Parathyroid adenoma (tissue), 2 donors: ENCODE measurements at regions not wholly inside any gene's neighbourhood (a gene's known extent, or its start where the extent isn't known, plus 50 kb on each side); places are given as distances from the start of the nearest gene placed in this dataset.

Experiments used
- H2AFZ ChIP-seq: fragments of 300-600 bp; sonication (generic); one replicate; pipeline ENCODE4 v1.7.0; 2017; ENCODE audit warnings: antibody characterized with exemption, mild to moderate bottlenecking
- H3K27ac ChIP-seq: fragments of 300-600 bp; sonication (generic); one replicate; pipeline ENCODE4 v1.7.0; 2017
- H3K27me3 ChIP-seq: fragments of 300-600 bp; sonication (generic); one replicate; pipeline ENCODE4 v1.7.0; 2017; ENCODE audit warnings: low read length; ENCODE audit not compliant: control insufficient read depth, insufficient read depth
- H3K36me3 ChIP-seq: fragments of 300-600 bp; sonication (generic); one replicate; pipeline ENCODE4 v1.7.0; 2017; ENCODE audit warnings: low read length; ENCODE audit not compliant: control insufficient read depth, insufficient read depth
- H3K4me1 ChIP-seq: fragments of 300-600 bp; sonication (generic); one replicate; pipeline ENCODE4 v1.7.0; 2017; ENCODE audit warnings: control low read depth
- H3K4me2 ChIP-seq: fragments of 300-600 bp; sonication (generic); one replicate; pipeline ENCODE4 v1.7.0; 2017; ENCODE audit warnings: low read length
- H3K4me3 ChIP-seq: fragments of 300-600 bp; sonication (generic); one replicate; pipeline ENCODE4 v1.7.0; 2017; ENCODE audit warnings: low read depth, low read length
- H3K79me2 ChIP-seq: fragments of 300-600 bp; sonication (generic); one replicate; pipeline ENCODE4 v1.7.0; 2017; ENCODE audit warnings: control low read depth
- H3K9ac ChIP-seq: fragments of 300-600 bp; sonication (generic); one replicate; pipeline ENCODE4 v1.7.0; 2017; ENCODE audit warnings: mild to moderate bottlenecking
- H3K9me3 ChIP-seq: fragments of 300-600 bp; sonication (generic); one replicate; pipeline ENCODE4 v1.7.0; 2017; ENCODE audit warnings: low read length; ENCODE audit not compliant: control insufficient read depth
- TF ChIP-seq, protein P1 (sequence below): fragments of 300-600 bp; sonication (generic); IDR thresholded peaks from one replicate; pipeline ENCODE4 v1.7.0; 2017; ENCODE audit warnings: antibody characterized with exemption, mild to moderate bottlenecking
- donor health status: primary hyperparathyroidism.

DNA sequence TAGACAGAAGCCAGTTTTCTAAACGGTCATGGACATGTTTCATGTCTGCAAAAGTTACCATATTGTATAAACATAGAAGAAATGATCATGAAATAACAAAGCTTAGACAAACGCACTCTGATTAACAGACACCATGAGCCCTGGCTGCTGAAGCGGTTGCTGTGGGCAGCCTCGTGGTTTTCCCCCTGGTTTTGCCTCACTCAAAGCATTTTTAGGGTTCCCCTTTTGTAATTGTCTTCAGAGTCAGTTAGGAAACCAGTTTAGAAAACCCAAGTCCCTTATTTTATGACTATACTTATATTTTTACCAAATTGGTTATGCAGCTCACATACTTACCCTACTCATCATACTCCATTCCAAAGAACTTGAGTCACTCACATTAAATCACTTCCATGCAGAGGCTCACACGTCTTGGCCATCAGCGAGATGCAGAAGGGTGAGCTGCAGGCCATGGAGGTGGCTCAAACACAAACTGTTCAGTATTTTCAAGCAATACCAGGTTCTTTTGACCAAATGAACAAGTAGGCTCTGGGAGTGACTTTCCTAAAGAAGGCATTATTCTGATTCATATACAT lies 105.6 kb upstream of the SALL3 start:
- Histone ChIP-seq H3K4me3 (no peak overlapping the region), H3K4me2 (no peak overlapping the region), H3K79me2 (no peaks in the 10 kb centered on the region), H2AFZ (no peak overlapping the region), H3K9me3 (no peaks in the 10 kb centered on the region), H3K9ac (no peak overlapping the region), H3K27ac (no peak overlapping the region), H3K4me1 (no peaks in the 10 kb centered on the region), H3K27me3 (no peaks in the 10 kb centered on the region), H3K36me3 (no peaks in the 10 kb centered on the region)
- TF ChIP-seq, protein P1, sequence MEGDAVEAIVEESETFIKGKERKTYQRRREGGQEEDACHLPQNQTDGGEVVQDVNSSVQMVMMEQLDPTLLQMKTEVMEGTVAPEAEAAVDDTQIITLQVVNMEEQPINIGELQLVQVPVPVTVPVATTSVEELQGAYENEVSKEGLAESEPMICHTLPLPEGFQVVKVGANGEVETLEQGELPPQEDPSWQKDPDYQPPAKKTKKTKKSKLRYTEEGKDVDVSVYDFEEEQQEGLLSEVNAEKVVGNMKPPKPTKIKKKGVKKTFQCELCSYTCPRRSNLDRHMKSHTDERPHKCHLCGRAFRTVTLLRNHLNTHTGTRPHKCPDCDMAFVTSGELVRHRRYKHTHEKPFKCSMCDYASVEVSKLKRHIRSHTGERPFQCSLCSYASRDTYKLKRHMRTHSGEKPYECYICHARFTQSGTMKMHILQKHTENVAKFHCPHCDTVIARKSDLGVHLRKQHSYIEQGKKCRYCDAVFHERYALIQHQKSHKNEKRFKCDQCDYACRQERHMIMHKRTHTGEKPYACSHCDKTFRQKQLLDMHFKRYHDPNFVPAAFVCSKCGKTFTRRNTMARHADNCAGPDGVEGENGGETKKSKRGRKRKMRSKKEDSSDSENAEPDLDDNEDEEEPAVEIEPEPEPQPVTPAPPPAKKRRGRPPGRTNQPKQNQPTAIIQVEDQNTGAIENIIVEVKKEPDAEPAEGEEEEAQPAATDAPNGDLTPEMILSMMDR, result no peak

DNA sequence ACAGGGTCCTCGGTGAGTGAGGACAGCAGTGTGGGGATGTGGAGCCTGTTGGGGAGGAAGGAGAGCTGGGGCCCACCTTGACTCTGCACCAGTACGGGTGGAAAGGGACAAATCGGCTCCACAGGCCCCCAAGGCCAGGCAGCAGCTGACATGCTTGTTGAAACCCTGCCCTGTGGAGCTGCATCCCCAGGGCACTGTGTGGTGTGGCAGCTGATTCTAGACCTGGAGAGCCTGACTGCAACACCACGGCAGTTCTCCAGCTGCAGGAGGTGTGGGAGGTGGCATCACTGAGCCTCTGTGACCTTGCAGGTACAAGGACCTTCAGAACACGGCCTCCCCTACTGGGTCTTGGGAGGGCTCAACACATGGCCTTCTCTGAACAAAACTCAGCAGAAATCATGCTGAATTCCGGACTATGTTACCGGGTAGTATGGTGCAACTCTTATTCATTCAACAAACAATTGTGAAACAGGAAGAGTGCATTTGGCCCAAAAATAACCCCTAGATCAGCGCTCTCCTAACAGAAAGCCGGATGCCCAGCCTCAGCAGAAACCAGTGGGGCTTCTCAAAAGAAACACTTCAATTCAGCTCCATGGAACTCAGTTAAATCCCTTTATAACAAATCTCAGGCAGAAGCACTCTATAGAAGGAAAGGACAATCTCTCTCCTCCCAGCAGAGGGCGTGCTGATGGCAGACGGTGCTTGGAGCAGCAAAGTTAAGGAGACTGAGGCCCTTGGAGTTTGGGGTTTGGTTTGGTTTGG lies 104.4 kb upstream of the SALL3 start:
- H2AFZ ChIP-seq, result no peak overlapping the region
- H3K9me3 ChIP-seq, result no peaks in the 10 kb centered on the region
- no peak overlapping the region for H3K4me3 ChIP-seq
- no peak overlapping the region for H3K4me2 ChIP-seq
- no peaks in the 10 kb centered on the region for H3K79me2 ChIP-seq
- H3K27ac ChIP-seq, result no peak overlapping the region
- no peaks in the 10 kb centered on the region for H3K36me3 ChIP-seq
- TF ChIP-seq, protein P1, result no peak
- H3K27me3 ChIP-seq, result no peaks in the 10 kb centered on the region
- no peak overlapping the region for H3K9ac ChIP-seq
- no peaks in the 10 kb centered on the region for H3K4me1 ChIP-seq

DNA sequence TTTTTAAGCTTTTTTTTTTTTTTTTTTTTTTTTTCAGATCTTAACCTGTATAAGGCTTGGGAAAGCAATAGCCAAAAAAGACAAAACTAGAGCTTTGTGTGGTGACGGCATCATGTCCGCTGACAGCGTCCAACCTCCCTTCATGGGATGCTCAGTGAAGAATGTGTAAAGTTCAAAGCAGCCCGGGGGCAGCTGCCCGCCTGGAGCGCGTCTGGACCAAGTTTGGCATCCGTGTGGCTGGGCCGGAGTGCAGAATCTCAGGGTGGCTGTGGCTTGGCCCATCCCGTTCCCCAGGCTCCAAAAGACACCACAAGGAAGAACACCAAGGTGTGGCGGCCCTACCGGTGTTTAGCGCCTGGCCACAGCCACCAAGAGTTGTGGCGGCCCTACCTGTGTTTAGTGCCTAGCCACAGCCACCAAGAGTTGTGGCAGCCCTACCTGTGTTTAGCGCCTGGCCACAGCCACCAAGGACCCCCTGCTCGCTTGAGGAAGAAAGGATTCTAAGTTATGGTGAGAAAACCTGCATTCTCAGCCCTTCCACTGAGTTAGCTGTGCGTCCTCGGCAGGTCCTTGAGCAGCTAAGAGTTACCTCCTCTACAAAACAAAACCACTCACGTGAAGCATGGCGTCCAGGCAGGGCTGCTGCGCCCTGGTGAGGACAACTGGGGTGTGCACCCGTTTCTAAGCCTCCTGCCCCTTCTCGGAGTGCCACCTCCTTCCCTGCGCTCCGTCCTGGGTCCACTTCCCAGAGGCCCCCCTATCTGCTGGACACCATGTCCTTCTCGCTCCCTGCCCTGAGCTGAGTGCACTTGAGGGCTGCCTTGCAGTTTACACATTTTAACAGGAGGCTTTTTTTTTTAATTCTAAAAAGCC lies 103.6 kb upstream of the SALL3 start:
- no peak overlapping the region for H3K4me3 ChIP-seq
- H2AFZ ChIP-seq, result no peak overlapping the region
- H3K4me2 ChIP-seq, result no peak overlapping the region
- no peaks in the 10 kb centered on the region for H3K4me1 ChIP-seq
- no peaks in the 10 kb centered on the region for H3K79me2 ChIP-seq
- TF ChIP-seq, protein P1, result no peak
- H3K9me3 ChIP-seq, result no peaks in the 10 kb centered on the region
- H3K36me3 ChIP-seq, result no peaks in the 10 kb centered on the region
- no peaks in the 10 kb centered on the region for H3K27me3 ChIP-seq
- H3K27ac ChIP-seq, result no peak overlapping the region
- no peak overlapping the region for H3K9ac ChIP-seq

DNA sequence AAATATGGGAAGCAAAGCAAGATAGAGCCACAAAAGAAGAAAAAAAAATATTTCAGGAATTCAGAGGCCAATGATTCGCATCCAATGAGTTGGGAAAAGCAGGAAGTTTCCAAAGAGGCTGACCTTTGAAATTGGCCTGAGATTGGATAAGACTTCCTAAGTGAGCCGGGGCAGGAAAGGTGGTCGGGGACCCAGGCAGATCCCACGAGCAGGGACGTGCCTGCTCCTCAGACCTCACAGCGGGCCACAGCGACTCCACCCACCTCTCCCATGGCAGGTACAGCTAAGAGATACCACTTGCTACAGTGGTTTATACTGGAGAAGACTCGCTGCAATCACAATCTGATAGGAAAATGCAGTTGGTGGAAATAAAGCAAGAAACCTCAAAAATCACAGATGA lies 102.8 kb upstream of the SALL3 start:
- Histone ChIP-seq H3K27me3 (no peaks in the 10 kb centered on the region), H3K9me3 (no peaks in the 10 kb centered on the region), H3K27ac (no peak overlapping the region), H3K4me3 (no peak overlapping the region), H3K79me2 (no peaks in the 10 kb centered on the region), H3K9ac (no peak overlapping the region), H2AFZ (no peak overlapping the region), H3K36me3 (no peaks in the 10 kb centered on the region), H3K4me2 (no peak overlapping the region), H3K4me1 (no peaks in the 10 kb centered on the region)
- TF ChIP-seq, protein P1, result no peak
